ENCODE measurements at regions not wholly inside any gene's neighbourhood (a gene's known extent, or its start where the extent isn't known, plus 50 kb on each side); places are given as distances from the start of the nearest gene placed in this dataset.

DNA sequence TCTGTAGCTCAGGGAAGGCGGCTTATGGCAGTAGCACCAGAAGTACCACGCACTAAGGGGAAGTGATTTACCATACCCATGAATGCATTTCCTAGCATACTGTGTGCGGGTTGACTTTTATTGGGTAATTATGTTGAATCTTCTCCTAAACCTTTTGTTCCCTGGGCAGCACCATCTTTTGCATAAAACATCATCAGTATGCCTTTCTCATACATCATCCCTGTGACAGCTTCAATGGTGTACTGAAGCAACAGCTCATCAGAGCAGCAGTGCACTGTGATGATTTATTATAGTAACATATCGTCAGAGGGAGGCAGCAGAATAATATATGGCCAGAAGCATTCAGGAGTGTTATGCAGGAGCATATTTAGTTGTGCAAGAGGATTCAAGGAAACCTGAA is 204.9 kb downstream of the CDH7 start:
- no peak for TF ChIP-seq CTCF (IDR thresholded peaks at IDR 0.05; ENCODE audit: control extremely low read depth, extremely low read depth)
- peaks cover 0 to 1% (median 0%) of the 10 kb centered on the region in 4 donors for H3K9me3 ChIP-seq (ENCODE audit: control insufficient read depth in 4 of 4, insufficient read depth in 3 of 4, low read length in 3 of 4)
- DNase-seq = no peak
- H3K4me3 ChIP-seq = no peak overlapping the region
- H3K4me1 ChIP-seq (ENCODE audit: control insufficient read depth in 5 of 5, insufficient read depth in 5 of 5, low read length in 5 of 5) = no peaks in the 10 kb centered on the region
- no peak for ATAC-seq (ENCODE audit: insufficient read depth, low FRiP score)
- no peaks in the 10 kb centered on the region for H3K27me3 ChIP-seq (ENCODE audit: control insufficient read depth in 3 of 3, insufficient read depth in 3 of 3, low read length in 2 of 3)
- H3K36me3 ChIP-seq (ENCODE audit: control insufficient read depth in 4 of 4, insufficient read depth in 4 of 4, low read length in 4 of 4) = no peaks in the 10 kb centered on the region
- no peak overlapping the region for H3K9ac ChIP-seq (ENCODE audit: insufficient read depth in 1 of 2, low read length in 2 of 2)
- 70 to 72% methylated on average over 4 of the region's 4 CpGs for WGBS, 2 donors
- no peak overlapping the region for H3K27ac ChIP-seq (ENCODE audit: low read depth in 1 of 2, low read length in 1 of 2)

- H3K27ac ChIP-seq (ENCODE audit: low read depth in 1 of 2, low read length in 1 of 2) = no peak overlapping the region
- 91 to 92% methylated on average over 7 of the region's 7 CpGs for WGBS, 2 donors
- DNase-seq (no peak), ATAC-seq (ENCODE audit: insufficient read depth, low FRiP score) (no peak)
- H3K4me3 ChIP-seq = no peak overlapping the region
- no peaks in the 10 kb centered on the region for H3K36me3 ChIP-seq (ENCODE audit: control insufficient read depth in 4 of 4, insufficient read depth in 4 of 4, low read length in 4 of 4)
- no peaks in the 10 kb centered on the region for H3K4me1 ChIP-seq (ENCODE audit: control insufficient read depth in 5 of 5, insufficient read depth in 5 of 5, low read length in 5 of 5)
- no peaks in the 10 kb centered on the region for H3K27me3 ChIP-seq (ENCODE audit: control insufficient read depth in 3 of 3, insufficient read depth in 3 of 3, low read length in 2 of 3)
- peaks cover 0 to 1% (median 0%) of the 10 kb centered on the region in 4 donors for H3K9me3 ChIP-seq (ENCODE audit: control insufficient read depth in 4 of 4, insufficient read depth in 3 of 4, low read length in 3 of 4)
- no peak for TF ChIP-seq CTCF (IDR thresholded peaks at IDR 0.05; ENCODE audit: control extremely low read depth, extremely low read depth)
- no peak overlapping the region for H3K9ac ChIP-seq (ENCODE audit: insufficient read depth in 1 of 2, low read length in 2 of 2)
Measured at GRCh38 chr18:65954372-65954771, 203.6 kb downstream of the CDH7 start.

DNA sequence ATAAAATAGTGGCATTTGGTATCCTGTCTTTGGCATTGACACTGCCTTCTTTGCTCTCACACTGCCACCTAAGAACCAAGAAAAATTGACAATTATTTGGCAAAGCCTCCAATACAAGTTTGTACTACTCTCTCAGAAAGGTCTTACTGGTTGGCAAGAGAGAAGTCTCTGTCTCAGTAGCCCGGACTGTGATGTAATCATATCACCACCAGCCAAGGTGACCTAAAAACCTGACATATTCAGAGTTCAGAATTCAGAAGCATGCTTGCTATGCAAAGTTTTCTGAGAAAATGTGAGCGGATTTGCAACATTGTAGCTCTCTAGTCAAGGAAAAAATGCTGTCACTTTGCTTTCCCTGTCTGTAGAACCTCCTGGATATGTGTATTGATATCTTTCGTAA is 196.0 kb downstream of the CDH7 start:
- no peak overlapping the region for H3K4me3 ChIP-seq
- no peaks in the 10 kb centered on the region for H3K9me3 ChIP-seq (ENCODE audit: control insufficient read depth in 4 of 4, insufficient read depth in 3 of 4, low read length in 3 of 4)
- no peak for ATAC-seq (ENCODE audit: insufficient read depth, low FRiP score)
- no peak overlapping the region for H3K27ac ChIP-seq (ENCODE audit: low read depth in 1 of 2, low read length in 1 of 2)
- H3K27me3 ChIP-seq (ENCODE audit: control insufficient read depth in 3 of 3, insufficient read depth in 3 of 3, low read length in 2 of 3) = no peaks in the 10 kb centered on the region
- no peaks in the 10 kb centered on the region for H3K4me1 ChIP-seq (ENCODE audit: control insufficient read depth in 5 of 5, insufficient read depth in 5 of 5, low read length in 5 of 5)
- H3K36me3 ChIP-seq (ENCODE audit: control insufficient read depth in 4 of 4, insufficient read depth in 4 of 4, low read length in 4 of 4) = no peaks in the 10 kb centered on the region
- WGBS, 2 donors = 50 to 57% methylated on average over 3 of the region's 3 CpGs
- no peak for DNase-seq
- no peak overlapping the region for H3K9ac ChIP-seq (ENCODE audit: insufficient read depth in 1 of 2, low read length in 2 of 2)
- no peak for TF ChIP-seq CTCF (IDR thresholded peaks at IDR 0.05; ENCODE audit: control extremely low read depth, extremely low read depth)

- no peaks in the 10 kb centered on the region for H3K27me3 ChIP-seq (ENCODE audit: control insufficient read depth in 3 of 3, insufficient read depth in 3 of 3, low read length in 2 of 3)
- H3K36me3 ChIP-seq (ENCODE audit: control insufficient read depth in 4 of 4, insufficient read depth in 4 of 4, low read length in 4 of 4) = no peaks in the 10 kb centered on the region
- H3K27ac ChIP-seq (ENCODE audit: low read depth in 1 of 2, low read length in 1 of 2) = no peak overlapping the region
- no peak overlapping the region for H3K4me3 ChIP-seq
- WGBS, 2 donors = 79 to 81% methylated on average over 3 of the region's 3 CpGs
- no peak for ATAC-seq (ENCODE audit: insufficient read depth, low FRiP score)
- no peak for TF ChIP-seq CTCF (IDR thresholded peaks at IDR 0.05; ENCODE audit: control extremely low read depth, extremely low read depth)
- no peaks in the 10 kb centered on the region for H3K9me3 ChIP-seq (ENCODE audit: control insufficient read depth in 4 of 4, insufficient read depth in 3 of 4, low read length in 3 of 4)
- H3K4me1 ChIP-seq (ENCODE audit: control insufficient read depth in 5 of 5, insufficient read depth in 5 of 5, low read length in 5 of 5) = no peaks in the 10 kb centered on the region
- no peak for DNase-seq
- no peak overlapping the region for H3K9ac ChIP-seq (ENCODE audit: insufficient read depth in 1 of 2, low read length in 2 of 2)
Measured at GRCh38 chr18:65943268-65943667, 192.5 kb downstream of the CDH7 start.

Data from lung (tissue), 11 donors.